Loucy (cell line): ENCODE measurements at regions not wholly inside any gene's neighbourhood (a gene's known extent, or its start where the extent isn't known, plus 50 kb on each side); places are given as distances from the start of the nearest gene placed in this dataset.

Experiments
- EZH2phosphoT487 ChIP-seq: fragments of 200-600 bp; IDR thresholded peaks from 2 replicates; pipeline ENCODE4 v1.6.1; 2018; ENCODE audit warnings: antibody characterized with exemption, mild to moderate bottlenecking, moderate library complexity, borderline replicate concordance
- TF ChIP-seq, protein P1 (sequence below): fragments of 200-600 bp; sonication (generic); conservative IDR thresholded peaks from 2 replicates; pipeline ENCODE4 v1.5.1; 2014; ENCODE audit warnings: mild to moderate bottlenecking, antibody characterized with exemption, low read length

DNA sequence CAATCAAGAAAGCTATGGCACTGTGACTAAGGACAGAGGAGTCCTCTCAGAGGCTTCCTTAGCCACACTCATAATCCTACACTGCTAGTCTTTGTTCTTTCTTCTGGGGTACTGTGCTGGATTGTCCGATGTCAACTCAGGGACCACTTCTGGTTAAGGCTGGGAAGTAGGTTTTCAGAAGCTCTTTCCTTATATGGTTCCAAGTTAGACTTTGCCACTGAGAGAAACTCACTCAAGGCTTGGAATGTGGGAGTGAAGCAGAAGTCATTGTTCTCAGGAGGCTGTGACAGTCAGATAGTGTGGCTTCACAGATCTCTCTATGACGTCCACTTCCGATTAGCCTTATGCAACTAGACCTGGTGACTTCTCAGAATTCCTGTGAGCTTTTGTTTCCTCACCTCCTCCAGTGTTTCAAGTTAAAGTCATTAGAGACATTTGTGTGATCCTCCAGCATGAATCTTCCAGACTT, 317.3 kb upstream of the F9 start:
- TF ChIP-seq, protein P1, sequence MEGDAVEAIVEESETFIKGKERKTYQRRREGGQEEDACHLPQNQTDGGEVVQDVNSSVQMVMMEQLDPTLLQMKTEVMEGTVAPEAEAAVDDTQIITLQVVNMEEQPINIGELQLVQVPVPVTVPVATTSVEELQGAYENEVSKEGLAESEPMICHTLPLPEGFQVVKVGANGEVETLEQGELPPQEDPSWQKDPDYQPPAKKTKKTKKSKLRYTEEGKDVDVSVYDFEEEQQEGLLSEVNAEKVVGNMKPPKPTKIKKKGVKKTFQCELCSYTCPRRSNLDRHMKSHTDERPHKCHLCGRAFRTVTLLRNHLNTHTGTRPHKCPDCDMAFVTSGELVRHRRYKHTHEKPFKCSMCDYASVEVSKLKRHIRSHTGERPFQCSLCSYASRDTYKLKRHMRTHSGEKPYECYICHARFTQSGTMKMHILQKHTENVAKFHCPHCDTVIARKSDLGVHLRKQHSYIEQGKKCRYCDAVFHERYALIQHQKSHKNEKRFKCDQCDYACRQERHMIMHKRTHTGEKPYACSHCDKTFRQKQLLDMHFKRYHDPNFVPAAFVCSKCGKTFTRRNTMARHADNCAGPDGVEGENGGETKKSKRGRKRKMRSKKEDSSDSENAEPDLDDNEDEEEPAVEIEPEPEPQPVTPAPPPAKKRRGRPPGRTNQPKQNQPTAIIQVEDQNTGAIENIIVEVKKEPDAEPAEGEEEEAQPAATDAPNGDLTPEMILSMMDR = no peak
- TF ChIP-seq EZH2phosphoT487 = no peak
